GM19238 (cell line): ENCODE measurements at regions not wholly inside any gene's neighbourhood (a gene's known extent, or its start where the extent isn't known, plus 50 kb on each side); places are given as distances from the start of the nearest gene placed in this dataset.

Source experiments
- DNase-seq: peaks from one replicate; pipeline ENCODE4 v3.0.0; 2011; ENCODE audit warnings: low spot score; ENCODE audit not compliant: insufficient read length

DNA sequence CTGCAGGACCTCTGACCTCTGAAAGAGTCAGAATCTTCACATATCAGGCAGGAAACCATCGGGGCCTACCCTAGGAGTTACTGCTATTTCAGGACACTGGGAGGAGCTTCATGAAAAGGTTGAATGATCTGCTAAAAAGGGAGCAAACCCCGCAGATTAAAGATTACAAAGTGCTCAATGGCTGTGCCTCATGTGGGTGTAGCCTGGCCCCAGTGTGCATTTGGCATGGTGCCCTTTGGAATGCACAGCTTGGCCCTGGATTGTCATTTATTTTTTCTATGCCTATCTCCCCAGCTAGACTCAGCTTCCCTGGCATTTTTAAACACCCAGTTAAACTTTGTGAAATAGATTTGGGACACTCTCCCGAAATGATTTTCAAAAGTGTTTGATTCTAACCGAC is 368.5 kb upstream of the SPTLC3 start:
- DNase-seq: no peak

- DNase-seq: no peak
Measured at GRCh38 chr20:12641619-12642018, 367.2 kb upstream of the SPTLC3 start.

DNA sequence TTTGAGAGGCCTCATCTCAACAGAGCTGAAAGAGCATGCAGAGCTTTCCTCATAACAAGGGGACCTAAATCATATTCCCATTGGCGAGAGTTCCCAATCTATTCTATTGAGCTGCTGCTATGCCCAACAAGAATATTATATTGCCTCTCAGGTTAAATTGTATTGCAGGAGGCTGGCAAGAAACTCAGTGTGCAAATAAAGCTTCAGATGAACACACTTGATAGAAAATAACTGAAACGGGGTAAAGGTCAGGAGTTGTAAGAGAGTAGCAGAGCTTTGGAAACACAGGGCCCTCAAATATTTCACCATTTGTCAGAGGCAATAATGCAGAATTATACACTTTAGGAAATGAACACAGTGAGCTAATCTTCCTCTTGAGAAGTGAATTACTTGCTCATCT is 364.3 kb upstream of the SPTLC3 start:
- no peak for DNase-seq

- DNase-seq: no peak
Measured at GRCh38 chr20:12649234-12649633, 359.5 kb upstream of the SPTLC3 start.

DNA sequence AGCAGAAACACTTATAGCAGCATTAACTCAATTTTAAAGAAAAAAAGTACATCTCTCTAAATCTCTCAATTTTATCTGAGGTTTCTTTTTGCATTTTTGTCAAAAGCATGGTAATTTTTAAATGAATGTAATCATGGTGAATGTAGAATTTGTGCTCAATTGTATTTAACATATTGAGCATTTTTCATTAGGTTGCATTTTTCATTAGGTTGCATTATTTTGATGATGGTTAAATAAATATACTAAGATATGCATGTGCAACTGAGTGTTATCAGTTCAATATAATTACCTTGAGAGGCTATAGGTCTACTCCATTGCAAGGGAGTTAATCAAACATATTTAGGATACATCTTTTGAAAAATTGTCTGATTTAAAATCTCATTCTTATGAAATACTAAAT is 355.1 kb upstream of the SPTLC3 start:
- DNase-seq: no peak

GRCh38 chr20:12659942-12660341 is 348.8 kb upstream of the SPTLC3 start:
- no peak for DNase-seq

GRCh38 chr20:12660918-12661317 is 347.9 kb upstream of the SPTLC3 start:
- no peak for DNase-seq

DNA sequence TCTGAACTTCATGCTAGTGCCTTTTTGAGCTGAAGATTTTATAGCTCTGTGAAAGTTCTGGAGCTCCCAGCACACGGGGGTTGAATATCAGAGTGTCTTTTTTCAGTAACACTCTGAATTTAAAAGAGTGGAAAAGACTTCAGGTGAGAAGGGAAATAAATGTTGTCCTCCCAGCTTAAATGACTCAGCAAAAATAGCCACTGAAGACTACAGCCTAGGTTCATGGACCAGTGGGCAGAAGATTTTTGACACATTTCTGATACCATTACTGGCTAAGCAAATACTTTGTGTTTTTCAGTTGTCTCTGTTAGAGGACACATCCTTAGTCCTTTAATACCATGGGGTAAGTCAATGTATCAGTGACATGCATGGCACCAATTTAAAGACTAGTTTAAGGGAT is 338.5 kb upstream of the SPTLC3 start:
- no peak for DNase-seq

- no peak for DNase-seq
Measured at GRCh38 chr20:12673352-12673751, 335.4 kb upstream of the SPTLC3 start.

DNA sequence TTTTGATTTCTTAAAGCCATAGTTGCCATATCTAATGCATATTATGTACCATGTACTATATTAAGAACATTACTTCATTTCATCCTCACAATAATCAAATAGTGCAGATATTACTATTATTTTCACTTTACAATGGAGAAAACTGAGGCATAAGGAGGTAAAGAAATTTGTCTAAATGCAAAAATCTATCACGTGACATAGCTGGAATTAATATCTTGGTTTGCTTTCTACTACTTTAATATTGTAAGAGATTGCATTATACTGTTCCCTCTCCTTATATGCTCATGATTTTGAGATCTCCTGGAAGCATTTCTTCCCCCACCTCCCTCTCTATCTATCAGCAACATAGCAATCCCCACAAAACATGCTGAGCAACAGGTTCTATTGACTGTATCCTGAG is 330.8 kb upstream of the SPTLC3 start:
- no peak for DNase-seq

DNA sequence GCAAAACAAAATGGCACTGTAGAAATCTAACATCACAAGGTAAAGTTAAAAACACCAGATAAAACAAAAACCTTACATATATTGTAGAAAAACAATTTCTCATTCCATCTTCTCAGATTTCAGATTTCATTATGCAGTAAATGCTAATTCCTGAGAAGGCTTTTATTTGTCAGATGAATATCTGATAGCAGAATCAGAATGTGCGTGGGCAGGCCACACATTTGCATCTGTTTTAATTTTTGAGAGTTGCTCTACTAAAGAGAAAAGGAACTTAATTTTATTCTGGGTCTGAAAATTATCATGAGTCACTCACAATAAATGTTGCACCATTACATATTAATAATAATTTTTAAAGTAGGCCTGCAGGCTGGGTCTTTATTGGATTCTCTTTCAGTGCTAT is 329.3 kb upstream of the SPTLC3 start:
- no peak for DNase-seq

- DNase-seq: no peak
Measured at GRCh38 chr20:12682613-12683012, 326.2 kb upstream of the SPTLC3 start.

GRCh38 chr20:12687476-12687875 is 321.3 kb upstream of the SPTLC3 start:
- no peak for DNase-seq

DNA sequence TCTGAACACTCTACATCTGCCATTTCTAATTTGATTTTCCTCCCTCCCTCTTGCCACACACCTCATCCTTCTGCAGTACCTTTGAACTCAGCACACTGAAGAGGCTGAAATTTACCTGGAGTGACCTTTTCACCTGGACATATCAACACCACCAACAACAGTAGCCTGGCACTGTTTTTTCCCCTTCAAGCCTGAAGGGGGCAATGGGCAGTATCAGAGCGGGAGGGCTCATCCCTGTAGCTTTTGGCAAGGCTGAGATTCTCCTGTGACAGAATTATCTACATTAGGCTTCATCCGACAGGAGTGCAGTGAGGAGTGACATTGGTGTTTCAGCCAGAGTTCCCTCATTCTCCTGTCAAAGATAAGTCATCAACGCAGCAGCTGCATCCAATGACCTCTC is 312.8 kb upstream of the SPTLC3 start:
- DNase-seq: no peak

DNA sequence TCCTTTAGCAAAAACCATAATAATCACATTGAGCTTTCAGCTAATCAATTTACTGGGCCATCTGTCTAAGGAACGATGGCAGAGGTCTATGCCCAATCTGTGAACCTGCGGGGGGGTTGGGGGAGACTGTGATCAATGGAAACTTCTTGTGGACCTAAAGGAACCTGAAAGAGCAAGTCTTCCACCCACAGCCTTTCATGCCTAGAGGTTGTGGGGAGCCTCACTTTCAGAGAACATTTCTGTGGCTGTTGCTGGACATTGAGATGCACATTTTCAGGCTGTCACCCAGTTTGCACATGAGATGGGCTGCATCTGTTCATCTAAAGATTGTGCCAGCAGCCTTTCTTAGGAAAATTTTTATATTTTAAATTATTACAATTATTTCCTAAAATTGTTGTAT is 310.0 kb upstream of the SPTLC3 start:
- DNase-seq: no peak

DNA sequence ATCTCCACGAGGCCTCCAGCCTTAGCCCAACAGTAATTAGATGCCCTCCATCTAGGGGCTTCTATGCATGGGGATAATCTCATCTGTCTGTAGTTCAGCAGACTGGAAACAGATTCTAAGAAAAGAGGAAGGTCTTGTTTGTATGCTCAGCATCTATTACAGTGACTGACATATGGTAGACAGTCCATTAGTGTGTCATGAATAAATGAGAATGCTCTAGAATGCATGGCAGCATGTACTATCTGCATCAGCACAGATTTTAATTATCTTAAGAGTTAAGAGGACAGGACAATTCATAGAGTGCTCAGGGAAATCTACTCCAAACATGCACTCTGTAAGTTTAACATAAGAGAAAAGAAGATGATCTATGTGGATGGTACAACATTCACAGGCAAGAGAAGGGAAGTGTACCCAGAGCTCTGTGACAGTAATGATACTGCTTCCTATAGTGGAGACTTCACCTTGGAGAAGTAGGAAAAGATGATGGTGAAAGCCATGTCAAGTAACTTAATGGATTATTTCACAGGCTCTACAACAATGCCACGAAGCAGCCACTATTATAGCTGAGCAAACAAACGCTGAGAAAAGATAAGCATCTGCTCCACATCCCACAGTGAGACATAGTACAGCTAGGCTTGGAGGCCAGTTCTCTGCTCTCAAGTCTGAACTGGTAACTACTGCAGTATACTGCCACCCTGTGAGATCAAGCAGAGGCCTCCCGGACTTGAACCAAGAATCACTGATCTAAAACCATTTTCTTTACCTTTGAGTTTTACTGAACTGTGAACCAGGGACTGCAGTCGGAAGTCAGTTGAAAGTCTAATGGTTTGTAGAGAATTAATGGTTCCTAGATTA is 309.2 kb upstream of the SPTLC3 start:
- no peak for DNase-seq

DNA sequence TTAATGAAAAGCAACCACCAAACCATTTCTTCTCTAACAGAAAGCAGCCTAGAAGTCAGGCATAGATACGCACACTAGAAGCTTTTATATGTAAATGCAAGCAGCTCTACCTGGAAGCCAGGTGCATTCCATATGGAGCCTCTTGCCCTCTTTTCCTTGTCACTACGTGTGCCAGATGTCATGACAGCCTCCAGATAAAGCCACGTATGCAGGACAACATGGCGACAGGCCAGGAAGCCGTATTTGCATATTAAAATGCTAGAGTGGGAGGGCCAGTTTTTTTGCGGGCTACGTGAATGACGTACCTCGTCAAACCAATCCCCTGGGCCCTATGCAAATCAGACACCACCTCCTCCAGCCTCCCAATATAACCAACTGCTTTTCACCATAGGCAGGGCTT is 308.1 kb upstream of the SPTLC3 start:
- DNase-seq: no peak

- DNase-seq: no peak
Measured at GRCh38 chr20:12702312-12702711, 306.5 kb upstream of the SPTLC3 start.

DNA sequence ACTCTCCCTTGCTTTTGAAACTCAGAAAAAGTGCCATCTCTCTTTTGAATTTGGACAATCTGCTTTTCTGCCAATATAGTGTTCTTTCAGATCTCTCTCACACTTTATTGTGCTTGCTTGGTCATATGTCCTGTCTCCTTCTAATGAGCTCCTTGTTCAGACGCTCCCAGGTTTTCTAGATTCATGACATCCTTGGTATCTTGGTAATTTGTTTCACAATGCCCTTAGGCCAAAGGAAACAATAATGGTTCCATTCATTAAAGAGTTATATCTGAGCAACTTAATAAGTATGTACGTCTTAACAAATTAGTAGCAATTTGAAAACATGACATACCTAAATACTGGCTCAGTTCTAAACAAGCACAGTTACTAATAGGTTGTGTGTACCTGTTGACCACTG is 293.4 kb upstream of the SPTLC3 start:
- no peak for DNase-seq

DNA sequence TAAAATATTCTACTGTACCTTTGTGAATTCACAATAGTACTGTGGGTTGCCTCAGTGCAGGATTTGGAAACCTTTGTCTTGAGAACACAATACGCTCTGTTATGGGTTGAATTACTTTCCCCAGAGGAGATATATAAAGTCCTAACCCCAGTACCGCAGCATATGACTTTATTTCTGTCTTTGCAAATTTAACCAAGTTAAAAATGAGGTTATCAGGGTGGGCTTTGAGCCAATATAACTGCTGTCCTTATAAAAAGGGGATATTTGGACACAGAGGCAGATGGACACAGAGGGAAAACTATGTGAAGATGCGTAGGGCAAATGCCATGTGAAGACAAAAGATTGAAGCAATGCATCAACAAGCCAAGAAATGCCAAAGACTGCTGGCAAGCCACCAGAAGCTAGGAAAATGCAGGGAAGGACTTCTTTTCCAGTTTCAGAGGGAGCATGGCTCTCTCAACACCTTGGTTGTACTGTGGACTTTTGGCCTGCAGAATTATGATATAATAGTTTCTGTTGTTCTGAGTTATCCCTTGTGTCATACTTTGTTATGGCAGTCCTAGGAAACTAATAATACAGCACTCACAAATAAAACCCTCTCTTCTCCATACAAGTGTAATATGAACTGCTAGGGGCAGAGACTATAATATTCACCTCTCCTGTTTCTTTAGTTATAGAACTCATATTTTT is 292.6 kb upstream of the SPTLC3 start:
- no peak for DNase-seq

DNA sequence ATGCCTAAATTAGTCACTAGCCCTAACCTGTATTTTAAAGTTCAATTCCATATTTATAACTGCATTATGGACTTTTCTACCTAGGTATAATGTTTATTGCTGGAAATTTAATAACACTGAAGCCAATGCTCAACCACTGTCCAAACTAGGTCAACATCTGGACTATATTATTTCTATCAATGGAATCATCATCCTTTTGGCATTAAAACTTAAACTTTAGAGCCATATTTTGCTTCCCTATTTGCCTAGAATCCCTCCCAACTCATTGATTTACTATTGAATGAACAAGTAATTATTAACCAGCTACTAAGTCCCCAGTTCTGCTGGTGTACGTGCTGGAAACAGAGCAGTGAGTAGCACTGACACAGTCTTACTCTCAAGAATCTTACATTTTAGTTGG is 291.7 kb upstream of the SPTLC3 start:
- DNase-seq: no peak

DNA sequence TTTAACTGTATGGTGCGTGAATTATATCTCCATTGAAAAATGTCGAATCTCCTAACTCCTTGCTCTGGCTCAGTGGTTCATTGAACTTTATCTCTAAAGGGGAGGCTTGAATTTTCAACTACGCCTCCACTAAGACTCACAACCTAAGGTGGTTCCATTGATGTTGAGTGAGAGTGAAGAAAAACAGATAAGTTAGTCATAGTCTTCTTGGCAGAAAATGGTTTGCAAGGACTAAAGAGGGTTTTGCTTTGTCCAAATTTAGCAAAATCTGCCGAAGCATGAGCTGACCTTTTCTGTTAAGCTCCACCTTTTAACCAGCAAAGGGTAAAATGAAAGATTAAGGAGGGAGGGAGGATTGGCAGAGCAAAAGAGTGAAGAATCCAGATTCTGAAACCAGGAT is 290.2 kb upstream of the SPTLC3 start:
- no peak for DNase-seq

DNA sequence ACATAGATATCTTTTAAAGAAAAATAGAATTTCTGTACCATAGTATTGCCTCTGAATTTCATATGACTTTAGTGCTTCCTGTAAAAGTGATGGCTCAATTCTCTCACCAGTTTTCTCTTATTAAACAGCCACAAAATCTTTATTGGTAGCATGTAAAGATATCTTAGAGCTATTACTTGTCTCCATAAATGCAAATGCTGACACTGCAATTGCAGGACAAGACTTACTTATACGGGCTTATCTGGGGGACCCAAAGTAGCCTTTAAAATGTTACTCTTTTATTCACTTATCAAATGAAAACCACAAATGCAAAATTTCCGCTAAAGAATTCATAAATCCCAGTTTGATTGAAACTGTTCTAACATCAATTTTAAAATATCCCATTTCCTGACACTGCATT is 287.1 kb upstream of the SPTLC3 start:
- DNase-seq: no peak
